Lower leg skin (tissue), 3 donors: ENCODE measurements at regions not wholly inside any gene's neighbourhood (a gene's known extent, or its start where the extent isn't known, plus 50 kb on each side); places are given as distances from the start of the nearest gene placed in this dataset.

ENCODE experiments used
- POLR2A ChIP-seq, 2 donors: fragments of 450-650 bp; IDR thresholded peaks; one replicate each; pipeline ENCODE4 v1.6.1; 2016 to 2017; ENCODE audit warnings: antibody characterized with exemption in 2 of 2, mild to moderate bottlenecking in 1 of 2, moderate library complexity in 1 of 2
- TF ChIP-seq, protein P1 (sequence below), 3 donors: fragments of 450-650 bp; IDR thresholded peaks; one replicate each; pipeline ENCODE4 v1.5.1; 2016; ENCODE audit warnings: antibody characterized with exemption in 3 of 3, mild to moderate bottlenecking in 3 of 3, moderate library complexity in 2 of 3

DNA sequence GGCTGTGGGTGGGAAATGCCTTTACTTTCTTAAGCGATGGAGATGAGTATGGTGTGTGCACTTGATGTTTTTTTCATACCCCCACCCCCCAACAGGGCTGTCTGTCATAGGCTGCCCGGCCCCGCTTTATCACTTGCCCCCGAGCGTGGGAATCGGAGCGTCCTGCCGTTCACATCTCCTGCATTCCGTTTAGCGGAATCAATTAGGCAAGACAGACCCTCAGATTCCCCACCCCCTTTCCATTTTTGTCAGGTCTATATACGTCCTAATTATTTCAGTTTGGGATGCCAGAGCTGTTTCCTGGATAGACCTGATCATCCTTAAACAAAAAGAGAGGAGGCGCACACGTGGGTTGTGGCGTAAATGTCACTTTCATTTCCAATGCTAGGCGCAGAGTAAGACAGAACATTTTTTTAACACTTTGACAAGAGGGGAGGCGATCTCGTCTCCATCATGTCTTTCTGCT is 217.2 kb downstream of the MEF2C start:
- TF ChIP-seq, protein P1, sequence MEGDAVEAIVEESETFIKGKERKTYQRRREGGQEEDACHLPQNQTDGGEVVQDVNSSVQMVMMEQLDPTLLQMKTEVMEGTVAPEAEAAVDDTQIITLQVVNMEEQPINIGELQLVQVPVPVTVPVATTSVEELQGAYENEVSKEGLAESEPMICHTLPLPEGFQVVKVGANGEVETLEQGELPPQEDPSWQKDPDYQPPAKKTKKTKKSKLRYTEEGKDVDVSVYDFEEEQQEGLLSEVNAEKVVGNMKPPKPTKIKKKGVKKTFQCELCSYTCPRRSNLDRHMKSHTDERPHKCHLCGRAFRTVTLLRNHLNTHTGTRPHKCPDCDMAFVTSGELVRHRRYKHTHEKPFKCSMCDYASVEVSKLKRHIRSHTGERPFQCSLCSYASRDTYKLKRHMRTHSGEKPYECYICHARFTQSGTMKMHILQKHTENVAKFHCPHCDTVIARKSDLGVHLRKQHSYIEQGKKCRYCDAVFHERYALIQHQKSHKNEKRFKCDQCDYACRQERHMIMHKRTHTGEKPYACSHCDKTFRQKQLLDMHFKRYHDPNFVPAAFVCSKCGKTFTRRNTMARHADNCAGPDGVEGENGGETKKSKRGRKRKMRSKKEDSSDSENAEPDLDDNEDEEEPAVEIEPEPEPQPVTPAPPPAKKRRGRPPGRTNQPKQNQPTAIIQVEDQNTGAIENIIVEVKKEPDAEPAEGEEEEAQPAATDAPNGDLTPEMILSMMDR (IDR thresholded peaks at IDR 0.05): no peak
- no peak for TF ChIP-seq POLR2A (IDR thresholded peaks at IDR 0.05)
